PC-9 (cell line): ENCODE measurements at regions not wholly inside any gene's neighbourhood (a gene's known extent, or its start where the extent isn't known, plus 50 kb on each side); places are given as distances from the start of the nearest gene placed in this dataset.

Experiments
- EZH2 ChIP-seq: fragments of 200-600 bp; sonication (generic); IDR thresholded peaks from 2 replicates; pipeline ENCODE4 v1.8.0; 2017; ENCODE audit warnings: antibody characterized with exemption, low read depth
- TF ChIP-seq, protein P1 (sequence below): fragments of 200-600 bp; sonication (generic); conservative IDR thresholded peaks from 2 replicates; pipeline ENCODE4 v1.6.1; 2017; ENCODE audit warnings: mixed run types, antibody characterized with exemption, mild to moderate bottlenecking, moderate library complexity

DNA sequence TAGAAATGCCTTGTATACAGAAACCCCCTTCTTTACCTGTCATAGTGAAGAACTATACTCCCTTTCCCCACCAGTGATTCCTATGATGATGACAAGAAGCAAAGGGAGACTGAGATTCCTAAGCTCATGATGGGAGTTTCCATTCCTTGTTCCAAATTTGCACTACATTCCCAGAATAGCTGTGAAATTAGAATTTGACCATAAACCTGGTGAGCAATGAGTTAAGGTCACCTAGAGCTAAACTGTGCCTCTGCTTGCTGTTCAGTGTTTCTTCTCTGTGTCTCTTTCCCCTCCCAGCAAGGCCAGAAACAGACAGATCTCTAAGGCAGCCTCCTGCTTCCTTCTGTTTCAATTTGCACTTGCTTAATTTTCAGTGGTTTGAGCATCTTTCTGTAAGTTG lies 332.1 kb downstream of the PIK3R1 start:
- no peak for TF ChIP-seq EZH2
- TF ChIP-seq, protein P1, sequence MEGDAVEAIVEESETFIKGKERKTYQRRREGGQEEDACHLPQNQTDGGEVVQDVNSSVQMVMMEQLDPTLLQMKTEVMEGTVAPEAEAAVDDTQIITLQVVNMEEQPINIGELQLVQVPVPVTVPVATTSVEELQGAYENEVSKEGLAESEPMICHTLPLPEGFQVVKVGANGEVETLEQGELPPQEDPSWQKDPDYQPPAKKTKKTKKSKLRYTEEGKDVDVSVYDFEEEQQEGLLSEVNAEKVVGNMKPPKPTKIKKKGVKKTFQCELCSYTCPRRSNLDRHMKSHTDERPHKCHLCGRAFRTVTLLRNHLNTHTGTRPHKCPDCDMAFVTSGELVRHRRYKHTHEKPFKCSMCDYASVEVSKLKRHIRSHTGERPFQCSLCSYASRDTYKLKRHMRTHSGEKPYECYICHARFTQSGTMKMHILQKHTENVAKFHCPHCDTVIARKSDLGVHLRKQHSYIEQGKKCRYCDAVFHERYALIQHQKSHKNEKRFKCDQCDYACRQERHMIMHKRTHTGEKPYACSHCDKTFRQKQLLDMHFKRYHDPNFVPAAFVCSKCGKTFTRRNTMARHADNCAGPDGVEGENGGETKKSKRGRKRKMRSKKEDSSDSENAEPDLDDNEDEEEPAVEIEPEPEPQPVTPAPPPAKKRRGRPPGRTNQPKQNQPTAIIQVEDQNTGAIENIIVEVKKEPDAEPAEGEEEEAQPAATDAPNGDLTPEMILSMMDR: no peak
